ENCODE measurements at regions not wholly inside any gene's neighbourhood (a gene's known extent, or its start where the extent isn't known, plus 50 kb on each side); places are given as distances from the start of the nearest gene placed in this dataset.
A peak's percentile ranks its signal among the peaks of the same experiment; 100 is the strongest.

GRCh38 chr3:118641608-118642007 lies 393.0 kb downstream of the IGSF11 start:
- no peak overlapping the region for H3K27ac ChIP-seq (ENCODE audit: low read depth, low read length)
- no peak overlapping the region for H3K14ac ChIP-seq (ENCODE audit: insufficient read length)
- no peak overlapping the region for H3K23ac ChIP-seq (ENCODE audit: insufficient read length)
- no peak overlapping the region for H2BK20ac ChIP-seq (ENCODE audit: low read length)
- ChIA-PET POLR2A (ENCODE audit: partially characterized antibody) (no interaction called here), CTCF (ENCODE audit: partially characterized antibody) (interaction anchor here (1.2 kb wide), 1 partner anchor 119 kb away, joined by 3 read pairs; no protein-coding TSS in a partner anchor)
- H4K8ac ChIP-seq (ENCODE audit: extremely low read depth, insufficient read depth, low read length): no peak overlapping the region
- no peak overlapping the region for H3K4me3 ChIP-seq (ENCODE audit: extremely low read depth in 1 of 4, insufficient read depth in 2 of 4, low read depth in 3 of 4, low read length in 4 of 4)
- H3K79me2 ChIP-seq (ENCODE audit: control insufficient read depth in 1 of 2, insufficient read depth in 2 of 2, low read length in 2 of 2): no peaks in the 10 kb centered on the region
- FAIRE-seq (peak; percentile 88), DNase-seq (ENCODE audit: low read depth in 1 of 2, low spot score in 2 of 2) (peak; percentile 13 to 53)
- H3K27me3 ChIP-seq (replicated peaks in 1 of 4; ENCODE audit: control insufficient read depth in 3 of 4, extremely low read depth in 1 of 4, insufficient read depth in 3 of 4, low read length in 3 of 4): no peaks in the 10 kb centered on the region
- 35% methylated on average over 4 of the region's 4 CpGs; no CpG with 5 or more reads in 1 of the 2 experiments for WGBS, 2 experiments (ENCODE audit: extremely low coverage in 1 of 2, insufficient coverage in 1 of 2, insufficient read length in 1 of 2, insufficient replicate concordance in 2 of 2, low coverage in 1 of 2, low lambda C conversion rate in 2 of 2, missing lambda C conversion rate in 1 of 2)
- H2AFZ ChIP-seq (ENCODE audit: low read length): no peak overlapping the region
- no peak overlapping the region for H4K91ac ChIP-seq (replicated peaks; ENCODE audit: insufficient read length, low read length)
- no peak overlapping the region for H2BK120ac ChIP-seq (replicated peaks; ENCODE audit: low read depth, low read length)
- H3K79me1 ChIP-seq (ENCODE audit: low read depth, low read length): no peaks in the 10 kb centered on the region
- no peaks in the 10 kb centered on the region for H3K36me3 ChIP-seq (ENCODE audit: control insufficient read depth in 2 of 4, insufficient read depth in 4 of 4, low read length in 3 of 4)
- no peak overlapping the region for H3K4ac ChIP-seq (replicated peaks; ENCODE audit: insufficient read length, low read depth, low read length)
- H3K18ac ChIP-seq (ENCODE audit: extremely low read depth, low read length): no peak overlapping the region
- no peaks in the 10 kb centered on the region for H4K20me1 ChIP-seq (replicated peaks in 1 of 2; ENCODE audit: control insufficient read depth in 1 of 2, insufficient read depth in 2 of 2, low read length in 2 of 2)
- H2BK12ac ChIP-seq (ENCODE audit: low read depth, low read length): no peak overlapping the region
- H3K9me3 ChIP-seq (ENCODE audit: insufficient read depth in 2 of 2, low read depth in 1 of 2, low read length in 1 of 2): no peaks in the 10 kb centered on the region
- no peaks in the 10 kb centered on the region; the same call in 1 of the 2 replicates for H3K23me2 ChIP-seq (ENCODE audit: low read depth, low read length)
- no peak overlapping the region for H4K5ac ChIP-seq (ENCODE audit: insufficient read length, low read depth, low read length)
- H3K4me1 ChIP-seq (replicated peaks in 1 of 4; ENCODE audit: control insufficient read depth in 3 of 4, insufficient read depth in 4 of 4, low read length in 3 of 4): peaks cover 0 to 2% (median under 1%) of the 10 kb centered on the region in 4 experiments; a peak in 1 of 7 replicates
- H2BK5ac ChIP-seq (ENCODE audit: low read depth, low read length): no peak overlapping the region
- H3K9ac ChIP-seq (replicated peaks in 1 of 4; ENCODE audit: extremely low read depth in 1 of 4, low read depth in 3 of 4, low read length in 3 of 4): no peak overlapping the region
- H2AK5ac ChIP-seq (ENCODE audit: low read depth, low read length): no peak overlapping the region
- no peak overlapping the region for H3K56ac ChIP-seq (replicated peaks; ENCODE audit: insufficient read length, low read depth, low read length)
- H2BK15ac ChIP-seq (ENCODE audit: low read length): no peak overlapping the region
- H3K4me2 ChIP-seq (ENCODE audit: insufficient read depth in 1 of 2, low read depth in 2 of 2, low read length in 2 of 2): no peak overlapping the region
- TF ChIP-seq CBX8 (IDR thresholded peaks at IDR 0.05; ENCODE audit: borderline replicate concordance, low read depth, low read length) (no peak), CBX5 (IDR thresholded peaks at IDR 0.05; ENCODE audit: low read depth, low read length) (no peak), HDAC6 (IDR thresholded peaks at IDR 0.05; ENCODE audit: low read depth, low read length) (no peak), SUZ12 (IDR thresholded peaks at IDR 0.05; ENCODE audit: low read length) (no peak), KDM4A (IDR thresholded peaks at IDR 0.05; ENCODE audit: low read depth, low read length, severe bottlenecking) (no peak), MAX (IDR thresholded peaks at IDR 0.05) (peak; percentile 50; the same call in 1 of the 2 replicates), ASH2L (IDR thresholded peaks at IDR 0.05; ENCODE audit: low read length) (no peak)
